NCI-H2227 (cell line): ENCODE measurements at regions not wholly inside any gene's neighbourhood (a gene's known extent, or its start where the extent isn't known, plus 50 kb on each side); places are given as distances from the start of the nearest gene placed in this dataset.

Experiments used
- DNase-seq: peaks from one replicate; lab custom pipeline; 2025; ENCODE audit not compliant: unreplicated experiment; lab: John Stamatoyannopoulos, UW

DNA sequence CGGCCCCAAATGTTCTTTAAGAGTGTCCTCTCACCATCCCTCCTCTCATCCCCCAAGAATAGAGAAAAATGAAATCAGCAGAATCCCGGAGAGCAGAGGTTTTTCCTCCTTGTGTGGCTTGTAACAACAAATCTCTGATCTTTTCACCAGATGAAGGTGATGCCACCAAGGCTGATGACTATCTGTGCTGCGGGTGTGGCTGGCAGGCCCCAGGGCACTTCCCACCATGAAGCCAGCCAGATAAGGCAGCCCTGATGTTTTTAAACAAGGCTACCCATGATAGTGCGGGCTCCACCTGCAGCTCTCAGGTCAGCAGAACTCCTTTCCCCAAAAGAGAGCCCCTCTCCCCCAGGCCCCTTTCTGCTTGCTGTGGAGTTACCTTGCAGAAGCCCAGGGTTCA lies 58.0 kb upstream of the PARP11 start:
- DNase-seq: no peak

DNA sequence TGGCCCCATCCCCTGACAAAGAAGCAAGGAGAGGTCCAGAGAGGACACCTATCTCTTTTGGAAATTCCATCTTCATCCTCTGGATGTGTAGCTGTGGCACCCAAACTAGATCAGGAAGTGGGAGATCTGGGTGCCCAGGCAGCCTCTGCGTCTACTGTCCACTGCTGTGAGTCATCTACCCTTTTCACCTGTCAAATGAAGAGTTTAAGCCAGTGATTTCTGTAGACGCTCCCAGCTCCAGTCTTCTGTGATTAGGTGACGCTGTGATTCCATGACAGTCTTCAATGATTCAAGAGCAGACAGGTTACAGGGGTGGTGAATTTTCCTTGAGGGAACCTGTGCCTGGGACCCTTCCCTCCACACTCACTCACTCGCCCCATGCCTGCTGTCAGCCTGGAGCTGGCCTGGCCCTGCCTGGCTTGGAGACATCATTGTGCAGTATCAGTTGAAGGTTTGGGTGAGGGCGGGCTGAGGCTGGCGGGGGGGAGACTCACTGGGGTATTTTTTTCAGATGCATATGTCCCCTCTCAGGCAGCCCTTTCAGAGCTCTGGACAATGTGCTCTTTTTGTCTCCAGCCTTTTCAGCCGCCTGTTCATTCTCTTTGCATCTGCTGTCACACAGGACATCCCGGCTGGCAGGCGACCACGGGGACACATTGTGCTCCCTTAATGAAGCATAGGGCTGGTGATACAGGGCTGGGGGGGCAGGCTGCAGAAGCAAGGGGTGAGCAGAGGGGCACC lies 56.8 kb upstream of the PARP11 start:
- no peak for DNase-seq

DNA sequence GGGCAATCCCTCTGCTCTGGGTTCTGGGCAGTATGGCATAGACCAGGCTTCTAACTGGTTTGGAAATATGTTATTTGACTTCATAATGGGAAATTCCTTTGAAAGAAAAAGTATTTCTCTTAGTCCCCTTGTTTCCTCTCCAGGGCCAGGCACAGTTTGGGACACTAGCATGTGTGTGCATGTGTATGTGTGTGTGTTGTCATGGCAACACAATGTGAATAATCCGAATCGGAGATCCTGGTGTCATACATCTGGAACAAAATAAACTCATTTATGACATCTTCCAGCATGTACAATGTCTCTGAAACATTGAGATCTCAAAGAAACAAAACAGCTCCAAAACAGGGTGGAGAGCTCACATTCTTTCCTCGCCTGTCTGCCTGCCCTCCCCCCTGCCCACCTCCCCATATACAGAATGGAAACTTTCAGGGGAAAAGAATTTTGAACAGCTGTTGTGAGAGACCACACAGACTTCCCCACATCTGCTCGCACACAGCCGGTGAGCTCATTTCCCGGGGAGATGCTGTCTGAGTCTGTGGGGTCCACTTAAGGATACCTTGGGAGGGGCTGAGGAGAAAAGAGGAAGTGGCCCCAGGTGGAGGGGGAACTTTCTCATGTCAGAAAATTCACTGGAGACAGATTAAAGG lies 55.5 kb upstream of the PARP11 start:
- DNase-seq: no peak

DNA sequence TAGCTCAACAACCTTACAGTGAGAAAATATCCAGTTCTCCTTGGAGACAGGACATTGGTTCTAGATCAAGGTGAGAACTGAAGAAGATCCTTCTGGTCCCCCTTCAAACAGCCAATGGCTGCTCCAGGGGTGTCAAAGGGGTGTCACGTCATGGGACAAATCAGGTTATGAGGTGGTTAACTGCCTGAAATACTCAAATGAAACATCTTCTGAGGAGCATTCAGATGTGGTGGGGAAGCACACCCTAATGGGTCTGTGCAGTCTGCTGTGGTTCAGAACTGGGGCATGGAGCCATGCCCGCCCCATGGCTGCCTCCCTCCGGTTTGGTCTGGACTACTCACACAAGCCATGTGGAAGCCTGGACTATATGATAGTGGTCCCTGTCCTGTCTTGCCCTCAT lies 52.4 kb upstream of the PARP11 start:
- no peak for DNase-seq

DNA sequence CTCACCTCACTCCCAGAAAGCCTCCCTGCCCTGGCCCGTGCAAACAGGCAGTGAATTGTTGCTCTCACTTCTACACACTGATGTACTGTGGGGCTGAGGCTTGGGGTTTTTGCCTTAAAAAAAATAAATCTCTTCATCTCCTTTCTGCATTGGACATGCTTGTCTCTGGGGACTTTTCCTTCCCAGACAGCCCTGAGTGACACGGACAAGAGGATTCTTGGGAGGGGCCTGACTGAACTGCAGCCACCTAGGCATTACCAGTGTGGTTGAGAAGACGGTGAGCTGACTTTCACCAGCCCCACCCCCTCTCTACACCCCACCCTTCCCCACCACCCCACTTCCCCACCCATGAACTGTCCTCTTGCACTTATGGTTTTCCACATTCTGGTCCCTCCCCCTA lies 51.6 kb upstream of the PARP11 start:
- DNase-seq: no peak

DNA sequence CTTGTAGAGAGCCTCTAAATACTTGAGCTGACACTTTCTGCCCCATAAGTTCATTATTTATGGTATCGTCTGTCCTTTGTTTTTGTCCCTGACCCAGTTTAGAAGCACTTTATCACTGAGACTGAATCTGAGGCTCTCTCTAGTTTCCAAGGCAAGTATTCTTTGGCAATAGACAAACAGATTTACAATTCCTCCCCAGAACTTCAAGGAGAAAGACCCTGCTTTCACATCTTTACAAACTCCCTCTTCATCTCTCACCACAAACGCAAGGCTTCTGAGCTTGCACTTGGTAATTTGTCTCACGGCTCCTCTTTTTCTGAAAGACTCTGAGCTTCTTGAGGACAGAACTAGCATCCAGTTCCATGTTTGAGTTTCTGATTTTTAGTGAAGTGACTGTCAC lies 49.8 kb upstream of the PARP11 start:
- DNase-seq: no peak
